GM19043 (cell line): ENCODE measurements at regions not wholly inside any gene's neighbourhood (a gene's known extent, or its start where the extent isn't known, plus 50 kb on each side); places are given as distances from the start of the nearest gene placed in this dataset.

Experiments
- ATAC-seq: cut with Tn5 transposase; IDR thresholded peaks from one replicate; pipeline ENCODE4 v1.9.1; 2021; ENCODE audit warnings: low read depth; ENCODE audit not compliant: unreplicated experiment

GRCh38 chr6:147621263-147621662, 112.8 kb downstream of the SAMD5 start:
- no peak for ATAC-seq

- ATAC-seq, result no peak
Observed at GRCh38 chr6:147621961-147622360, 113.5 kb downstream of the SAMD5 start.

GRCh38 chr6:147624946-147625515, 116.5 kb downstream of the SAMD5 start:
- ATAC-seq, result no peak

GRCh38 chr6:147625946-147626345, 117.5 kb downstream of the SAMD5 start:
- ATAC-seq, result no peak

- ATAC-seq, result no peak
Observed at GRCh38 chr6:147627411-147627810, 118.9 kb downstream of the SAMD5 start.

GRCh38 chr6:147633191-147633590, 124.7 kb downstream of the SAMD5 start:
- no peak for ATAC-seq

- ATAC-seq, result no peak
Observed at GRCh38 chr6:147637620-147638195, 129.2 kb downstream of the SAMD5 start.

- no peak for ATAC-seq
Observed at GRCh38 chr6:147639279-147639678, 130.8 kb downstream of the SAMD5 start.

GRCh38 chr6:147640606-147641005, 132.1 kb downstream of the SAMD5 start:
- ATAC-seq, result no peak

- no peak for ATAC-seq
Observed at GRCh38 chr6:147641511-147641910, 133.0 kb downstream of the SAMD5 start.

- ATAC-seq, result no peak
Observed at GRCh38 chr6:147642458-147642857, 134.0 kb downstream of the SAMD5 start.

GRCh38 chr6:147643341-147644200, 135.1 kb downstream of the SAMD5 start:
- ATAC-seq, result no peak

- no peak for ATAC-seq
Observed at GRCh38 chr6:147648916-147649315, 140.4 kb downstream of the SAMD5 start.

GRCh38 chr6:147651249-147652063, 143.0 kb downstream of the SAMD5 start:
- ATAC-seq, result no peak

GRCh38 chr6:147653631-147654030, 145.1 kb downstream of the SAMD5 start:
- no peak for ATAC-seq

GRCh38 chr6:147654103-147654845, 145.8 kb downstream of the SAMD5 start:
- no peak for ATAC-seq

- ATAC-seq, result no peak
Observed at GRCh38 chr6:147660334-147661311, 152.1 kb downstream of the SAMD5 start.

GRCh38 chr6:147662646-147663045, 154.2 kb downstream of the SAMD5 start:
- no peak for ATAC-seq

GRCh38 chr6:147664092-147664491, 155.6 kb downstream of the SAMD5 start:
- no peak for ATAC-seq
